Gastroesophageal sphincter (tissue), 3 donors: ENCODE measurements at regions not wholly inside any gene's neighbourhood (a gene's known extent, or its start where the extent isn't known, plus 50 kb on each side); places are given as distances from the start of the nearest gene placed in this dataset.

Experiments used
- EP300 ChIP-seq: sonication (generic); formaldehyde crosslinking; IDR thresholded peaks from one replicate; pipeline ENCODE4 v1.6.1; 2017; ENCODE audit warnings: antibody characterized with exemption, mild to moderate bottlenecking
- POLR2A ChIP-seq, 2 donors: fragments of 450-650 bp; IDR thresholded peaks; one replicate each; pipeline ENCODE4 v1.6.1; 2017; ENCODE audit warnings: antibody characterized with exemption in 2 of 2, mild to moderate bottlenecking in 2 of 2, moderate library complexity in 1 of 2
- TF ChIP-seq, protein P1 (sequence below), 4 experiments: fragments of 200-600 bp in 2 of 4; fragments of 450-650 bp in 2 of 4; sonication (generic) in 1 of 4; IDR thresholded peaks; one replicate each; pipeline ENCODE4 v1.5.1; 2017 to 2019; ENCODE audit warnings: antibody characterized with exemption in 4 of 4, mild to moderate bottlenecking in 2 of 4, moderate library complexity in 2 of 4

GRCh38 chr10:56991591-56992069 lies 630.6 kb upstream of the ZWINT start:
- TF ChIP-seq, protein P1, sequence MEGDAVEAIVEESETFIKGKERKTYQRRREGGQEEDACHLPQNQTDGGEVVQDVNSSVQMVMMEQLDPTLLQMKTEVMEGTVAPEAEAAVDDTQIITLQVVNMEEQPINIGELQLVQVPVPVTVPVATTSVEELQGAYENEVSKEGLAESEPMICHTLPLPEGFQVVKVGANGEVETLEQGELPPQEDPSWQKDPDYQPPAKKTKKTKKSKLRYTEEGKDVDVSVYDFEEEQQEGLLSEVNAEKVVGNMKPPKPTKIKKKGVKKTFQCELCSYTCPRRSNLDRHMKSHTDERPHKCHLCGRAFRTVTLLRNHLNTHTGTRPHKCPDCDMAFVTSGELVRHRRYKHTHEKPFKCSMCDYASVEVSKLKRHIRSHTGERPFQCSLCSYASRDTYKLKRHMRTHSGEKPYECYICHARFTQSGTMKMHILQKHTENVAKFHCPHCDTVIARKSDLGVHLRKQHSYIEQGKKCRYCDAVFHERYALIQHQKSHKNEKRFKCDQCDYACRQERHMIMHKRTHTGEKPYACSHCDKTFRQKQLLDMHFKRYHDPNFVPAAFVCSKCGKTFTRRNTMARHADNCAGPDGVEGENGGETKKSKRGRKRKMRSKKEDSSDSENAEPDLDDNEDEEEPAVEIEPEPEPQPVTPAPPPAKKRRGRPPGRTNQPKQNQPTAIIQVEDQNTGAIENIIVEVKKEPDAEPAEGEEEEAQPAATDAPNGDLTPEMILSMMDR (IDR thresholded peaks at IDR 0.05) = no peak
- TF ChIP-seq POLR2A (IDR thresholded peaks at IDR 0.05) (no peak), EP300 (no peak)
